Panc1 (cell line): ENCODE measurements at regions not wholly inside any gene's neighbourhood (a gene's known extent, or its start where the extent isn't known, plus 50 kb on each side); places are given as distances from the start of the nearest gene placed in this dataset.

Source experiments
- POLR2AphosphoS5 ChIP-seq: IDR thresholded peaks from 2 replicates; pipeline ENCODE4 v1.6.1; 2012; ENCODE audit warnings: mild to moderate bottlenecking, low read depth, low read length, moderate library complexity
- TCF7L2 ChIP-seq: IDR thresholded peaks from 2 replicates; pipeline ENCODE4 v1.6.1; 2011; ENCODE audit warnings: mild to moderate bottlenecking, low read depth, low read length, inconsistent platforms
- TF ChIP-seq, protein P1 (sequence below): fragments of 450-650 bp; IDR thresholded peaks from 2 replicates; pipeline ENCODE4 v1.5.1; 2017; ENCODE audit warnings: mild to moderate bottlenecking

DNA sequence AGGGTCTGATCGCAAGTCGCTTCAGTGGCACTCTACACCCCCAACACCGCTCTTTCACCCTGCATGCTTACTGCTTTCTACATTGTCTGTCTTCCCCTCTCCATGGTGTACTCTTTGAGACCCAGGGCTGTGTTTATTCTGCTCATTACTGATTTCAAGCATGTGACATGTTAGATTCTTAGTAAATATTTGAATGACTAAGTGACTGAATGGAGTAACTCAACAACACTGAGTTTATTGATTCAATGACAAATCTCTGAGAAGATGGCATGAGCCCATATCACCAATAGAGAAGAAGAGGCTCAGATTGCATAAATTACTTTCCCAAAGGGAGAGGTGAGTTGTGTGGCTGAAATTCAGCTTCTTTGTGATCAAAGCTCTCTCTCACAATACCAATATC lies 89.7 kb upstream of the OSMR start:
- TF ChIP-seq, protein P1, sequence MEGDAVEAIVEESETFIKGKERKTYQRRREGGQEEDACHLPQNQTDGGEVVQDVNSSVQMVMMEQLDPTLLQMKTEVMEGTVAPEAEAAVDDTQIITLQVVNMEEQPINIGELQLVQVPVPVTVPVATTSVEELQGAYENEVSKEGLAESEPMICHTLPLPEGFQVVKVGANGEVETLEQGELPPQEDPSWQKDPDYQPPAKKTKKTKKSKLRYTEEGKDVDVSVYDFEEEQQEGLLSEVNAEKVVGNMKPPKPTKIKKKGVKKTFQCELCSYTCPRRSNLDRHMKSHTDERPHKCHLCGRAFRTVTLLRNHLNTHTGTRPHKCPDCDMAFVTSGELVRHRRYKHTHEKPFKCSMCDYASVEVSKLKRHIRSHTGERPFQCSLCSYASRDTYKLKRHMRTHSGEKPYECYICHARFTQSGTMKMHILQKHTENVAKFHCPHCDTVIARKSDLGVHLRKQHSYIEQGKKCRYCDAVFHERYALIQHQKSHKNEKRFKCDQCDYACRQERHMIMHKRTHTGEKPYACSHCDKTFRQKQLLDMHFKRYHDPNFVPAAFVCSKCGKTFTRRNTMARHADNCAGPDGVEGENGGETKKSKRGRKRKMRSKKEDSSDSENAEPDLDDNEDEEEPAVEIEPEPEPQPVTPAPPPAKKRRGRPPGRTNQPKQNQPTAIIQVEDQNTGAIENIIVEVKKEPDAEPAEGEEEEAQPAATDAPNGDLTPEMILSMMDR = no peak
- TF ChIP-seq TCF7L2 = no peak
- TF ChIP-seq POLR2AphosphoS5 = no peak
